Fibroblast of lung (primary cell): ENCODE measurements at regions not wholly inside any gene's neighbourhood (a gene's known extent, or its start where the extent isn't known, plus 50 kb on each side); places are given as distances from the start of the nearest gene placed in this dataset.

Source experiments
- DNase-seq, 2 donors: peaks; one replicate each; pipeline versions ENCODE4 v3.0.0 to v3.0.0-alpha.2; 2010; ENCODE audit warnings: low read depth in 2 of 2
- H2AFZ ChIP-seq: 2 replicates; pipeline ENCODE4 v1.5.1; 2012; ENCODE audit warnings: low read length, control low read depth, inconsistent platforms
- H3K27ac ChIP-seq: 2 replicates; pipeline ENCODE4 v1.5.1; 2011; ENCODE audit warnings: low read length, control low read depth; ENCODE audit not compliant: insufficient read depth
- H3K27me3 ChIP-seq: 2 replicates; pipeline ENCODE4 v1.5.1; 2011; ENCODE audit warnings: mild to moderate bottlenecking, low read length; ENCODE audit not compliant: control insufficient read depth, insufficient read depth
- H3K36me3 ChIP-seq: 2 replicates; pipeline ENCODE4 v1.5.1; 2011; ENCODE audit warnings: low read length; ENCODE audit not compliant: control insufficient read depth, insufficient read depth
- H3K4me1 ChIP-seq: 2 replicates; pipeline ENCODE4 v1.5.1; 2011; ENCODE audit warnings: low read length; ENCODE audit not compliant: control insufficient read depth, insufficient read depth; ENCODE audit errors: extremely low read depth
- H3K4me2 ChIP-seq: 2 replicates; pipeline ENCODE4 v1.5.1; 2011; ENCODE audit warnings: low read length, control low read depth; ENCODE audit not compliant: insufficient read depth; ENCODE audit errors: extremely low read depth
- H3K4me3 ChIP-seq, 4 experiments: fragments of 200-600 bp in 1 of 4; sonication (generic) in 1 of 4; replicated peaks in 1 of 4; 2 replicates each; pipeline ENCODE4 v1.5.1; 2011 to 2016; ENCODE audit warnings: low read length in 4 of 4, low read depth in 3 of 4, mild to moderate bottlenecking in 3 of 4, control low read depth in 2 of 4, inconsistent platforms in 1 of 4, mixed read lengths in 1 of 4; ENCODE audit not compliant: insufficient read depth in 1 of 4; ENCODE audit errors: control extremely low read depth in 1 of 4
- H3K79me2 ChIP-seq: 2 replicates; pipeline ENCODE4 v1.5.1; 2012; ENCODE audit warnings: mild to moderate bottlenecking, low read length, inconsistent platforms; ENCODE audit not compliant: control insufficient read depth, insufficient read depth
- H3K9ac ChIP-seq: 2 replicates; pipeline ENCODE4 v1.5.1; 2011; ENCODE audit warnings: mild to moderate bottlenecking, low read length, control low read depth; ENCODE audit not compliant: insufficient read depth
- H3K9me3 ChIP-seq: 2 replicates; pipeline ENCODE4 v1.5.1; 2012; ENCODE audit warnings: low read depth, low read length; ENCODE audit not compliant: control insufficient read depth, insufficient read depth
- H4K20me1 ChIP-seq: 2 replicates; pipeline ENCODE4 v1.5.1; 2011; ENCODE audit warnings: low read length; ENCODE audit not compliant: control insufficient read depth, insufficient read depth; ENCODE audit errors: extremely low read depth
- EZH2 ChIP-seq: IDR thresholded peaks from 2 replicates; pipeline ENCODE4 v1.5.1; 2012; ENCODE audit warnings: low read length, control low read depth, mild to moderate bottlenecking; ENCODE audit errors: missing control alignments
- TF ChIP-seq, protein P1 (sequence below), 2 donors: IDR thresholded peaks in 1 of 2; conservative IDR thresholded peaks in 1 of 2; 1 replicate in 1 of 2; 2 replicates in 1 of 2; pipeline ENCODE4 v1.5.1; 2011 to 2012; ENCODE audit warnings: low read length in 2 of 2, control low read depth in 1 of 2, inconsistent platforms in 1 of 2, low read depth in 1 of 2, mild to moderate bottlenecking in 1 of 2

DNA sequence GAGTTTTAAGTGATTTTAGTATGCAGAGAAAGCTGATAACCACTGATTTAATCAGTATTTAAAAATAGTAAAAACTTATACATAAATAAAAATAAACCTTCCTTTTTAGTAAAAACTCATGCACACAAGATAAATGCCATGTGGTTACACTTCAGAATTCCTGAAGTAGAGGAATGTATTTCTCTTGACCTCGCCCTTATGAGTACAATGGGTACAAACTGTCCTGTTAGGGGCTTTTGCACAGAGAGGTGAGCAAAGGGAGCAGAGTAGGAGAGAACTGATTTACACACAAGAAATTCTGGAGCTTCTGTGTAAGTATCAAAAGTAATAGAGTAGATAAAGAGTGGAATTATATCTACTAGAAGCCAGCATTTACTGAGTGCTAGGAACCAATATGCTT is 279.6 kb downstream of the PPP1R3A start:
- peak in 1 of 2 donors; percentile 2 for DNase-seq
- Histone ChIP-seq H3K4me2 (no peak overlapping the region), H3K4me1 (no peaks in the 10 kb centered on the region), H3K79me2 (no peaks in the 10 kb centered on the region), H3K27ac (no peak overlapping the region), H4K20me1 (no peaks in the 10 kb centered on the region), H2AFZ (no peak overlapping the region), H3K4me3 (no peak overlapping the region), H3K9me3 (no peaks in the 10 kb centered on the region), H3K36me3 (no peaks in the 10 kb centered on the region), H3K27me3 (no peaks in the 10 kb centered on the region), H3K9ac (no peak overlapping the region)
- TF ChIP-seq, protein P1, sequence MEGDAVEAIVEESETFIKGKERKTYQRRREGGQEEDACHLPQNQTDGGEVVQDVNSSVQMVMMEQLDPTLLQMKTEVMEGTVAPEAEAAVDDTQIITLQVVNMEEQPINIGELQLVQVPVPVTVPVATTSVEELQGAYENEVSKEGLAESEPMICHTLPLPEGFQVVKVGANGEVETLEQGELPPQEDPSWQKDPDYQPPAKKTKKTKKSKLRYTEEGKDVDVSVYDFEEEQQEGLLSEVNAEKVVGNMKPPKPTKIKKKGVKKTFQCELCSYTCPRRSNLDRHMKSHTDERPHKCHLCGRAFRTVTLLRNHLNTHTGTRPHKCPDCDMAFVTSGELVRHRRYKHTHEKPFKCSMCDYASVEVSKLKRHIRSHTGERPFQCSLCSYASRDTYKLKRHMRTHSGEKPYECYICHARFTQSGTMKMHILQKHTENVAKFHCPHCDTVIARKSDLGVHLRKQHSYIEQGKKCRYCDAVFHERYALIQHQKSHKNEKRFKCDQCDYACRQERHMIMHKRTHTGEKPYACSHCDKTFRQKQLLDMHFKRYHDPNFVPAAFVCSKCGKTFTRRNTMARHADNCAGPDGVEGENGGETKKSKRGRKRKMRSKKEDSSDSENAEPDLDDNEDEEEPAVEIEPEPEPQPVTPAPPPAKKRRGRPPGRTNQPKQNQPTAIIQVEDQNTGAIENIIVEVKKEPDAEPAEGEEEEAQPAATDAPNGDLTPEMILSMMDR (conservative IDR thresholded peaks at IDR 0.05 in 1 of 2, IDR thresholded peaks at IDR 0.05 in 1 of 2; ENCODE audit: low read depth in 1 of 2, low read length in 2 of 2) = no peak
- TF ChIP-seq EZH2 = no peak

DNA sequence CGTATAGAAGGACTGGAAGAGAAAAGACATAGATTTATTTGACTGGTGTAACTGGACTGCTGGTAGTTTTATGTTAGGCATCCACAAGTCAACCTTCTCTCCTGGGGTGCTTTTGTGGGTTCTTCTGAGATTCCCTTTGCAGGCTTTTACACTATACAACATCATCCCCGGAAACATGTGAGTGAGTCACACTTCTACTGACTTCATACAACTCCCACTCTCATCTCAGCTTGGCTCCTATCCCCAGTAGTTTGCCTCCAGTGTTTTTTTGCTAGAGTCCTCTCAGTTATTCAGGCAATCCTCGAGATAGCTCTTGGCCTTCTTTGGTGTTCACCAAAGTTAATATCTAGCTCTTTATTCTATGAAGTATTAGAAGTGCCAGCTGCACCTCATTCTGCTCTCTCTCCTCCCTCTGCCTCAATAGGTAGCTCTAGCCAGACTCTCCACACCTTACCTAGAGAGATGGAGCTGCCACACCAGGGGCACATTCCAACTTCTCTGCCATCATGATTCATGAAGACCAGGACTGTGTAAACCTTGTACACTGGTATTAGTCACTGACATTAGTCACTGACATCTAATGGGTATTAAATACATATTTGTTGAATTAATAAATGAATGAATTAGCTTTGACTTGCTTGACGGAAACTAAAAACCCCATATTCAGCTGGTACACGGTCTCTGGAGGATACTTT is 281.9 kb downstream of the PPP1R3A start:
- H4K20me1 ChIP-seq = no peaks in the 10 kb centered on the region
- H3K27me3 ChIP-seq = no peaks in the 10 kb centered on the region

DNA sequence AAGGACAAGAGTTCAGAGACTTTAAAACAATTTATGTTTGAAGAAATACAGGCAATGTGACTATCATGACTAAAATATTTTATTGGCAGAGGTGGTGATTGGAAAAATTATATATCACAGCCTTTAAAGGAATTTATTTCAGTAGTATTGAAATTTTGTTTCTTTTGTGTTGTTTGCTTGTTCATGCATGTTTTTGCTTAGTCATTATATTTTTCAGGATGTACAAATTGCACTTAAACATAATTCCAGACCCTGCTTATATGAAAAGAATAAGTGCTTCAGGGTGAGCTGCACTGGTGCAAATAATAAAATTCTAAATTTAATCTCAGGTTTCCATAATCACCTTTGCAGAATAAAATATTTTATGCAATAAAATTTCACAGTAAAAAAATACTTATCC is 283.3 kb downstream of the PPP1R3A start:
- H2AFZ ChIP-seq = no peak overlapping the region
- H3K27ac ChIP-seq = no peak overlapping the region
- H3K9ac ChIP-seq = no peak overlapping the region
- no peaks in the 10 kb centered on the region for H3K79me2 ChIP-seq
- no peak overlapping the region for H3K4me2 ChIP-seq
- no peak overlapping the region for H3K4me3 ChIP-seq
- TF ChIP-seq, protein P1 (conservative IDR thresholded peaks at IDR 0.05 in 1 of 2, IDR thresholded peaks at IDR 0.05 in 1 of 2; ENCODE audit: low read depth in 1 of 2, low read length in 2 of 2) = no peak
- no peak for TF ChIP-seq EZH2
- no peaks in the 10 kb centered on the region for H3K9me3 ChIP-seq
- no peaks in the 10 kb centered on the region for H3K27me3 ChIP-seq
- no peak for DNase-seq
- H3K4me1 ChIP-seq = no peaks in the 10 kb centered on the region
- no peaks in the 10 kb centered on the region for H4K20me1 ChIP-seq
- H3K36me3 ChIP-seq = no peaks in the 10 kb centered on the region

More for the DNA sequence above, 281.9 kb downstream of the PPP1R3A start:
- TF ChIP-seq EZH2 = no peak
- TF ChIP-seq, protein P1 (conservative IDR thresholded peaks at IDR 0.05 in 1 of 2, IDR thresholded peaks at IDR 0.05 in 1 of 2; ENCODE audit: low read depth in 1 of 2, low read length in 2 of 2) = no peak
- peak; percentile 10 to 64 for DNase-seq
- Histone ChIP-seq H3K4me2 (no peak overlapping the region), H2AFZ (no peak overlapping the region), H3K4me3 (no peak overlapping the region), H3K9ac (no peak overlapping the region), H3K4me1 (no peaks in the 10 kb centered on the region), H3K79me2 (no peaks in the 10 kb centered on the region), H3K36me3 (no peaks in the 10 kb centered on the region), H3K27ac (no peak overlapping the region), H3K9me3 (no peaks in the 10 kb centered on the region)
